Liver (tissue), 8 donors: ENCODE measurements at regions not wholly inside any gene's neighbourhood (a gene's known extent, or its start where the extent isn't known, plus 50 kb on each side); places are given as distances from the start of the nearest gene placed in this dataset.

Source experiments
- DNase-seq: peaks from one replicate; pipeline ENCODE4 v3.0.0-alpha.2; 2017; ENCODE audit warnings: low spot score
- H3K27ac ChIP-seq, 2 donors: one replicate each; pipeline ENCODE4 v1.7.0; 2013; ENCODE audit warnings: inconsistent platforms in 2 of 2, low read length in 2 of 2, control low read depth in 1 of 2, low read depth in 1 of 2, mild to moderate bottlenecking in 1 of 2
- H3K27me3 ChIP-seq, 4 donors: one replicate each; pipeline versions ENCODE4 v1.6.1 to v1.7.0; 2013; ENCODE audit warnings: low read length in 3 of 4, inconsistent platforms in 1 of 4, mild to moderate bottlenecking in 1 of 4, moderate library complexity in 1 of 4; ENCODE audit not compliant: control insufficient read depth in 4 of 4, insufficient read depth in 4 of 4
- H3K36me3 ChIP-seq, 4 donors: one replicate each; pipeline versions ENCODE4 v1.6.1 to v1.7.0; 2013; ENCODE audit warnings: low read length in 3 of 4, mild to moderate bottlenecking in 3 of 4, low read depth in 1 of 4, moderate library complexity in 1 of 4; ENCODE audit not compliant: control insufficient read depth in 4 of 4, insufficient read depth in 3 of 4
- H3K4me1 ChIP-seq, 4 donors: one replicate each; pipeline versions ENCODE4 v1.6.1 to v1.7.0; 2013; ENCODE audit warnings: low read length in 3 of 4, mild to moderate bottlenecking in 3 of 4, moderate library complexity in 1 of 4; ENCODE audit not compliant: control insufficient read depth in 4 of 4, insufficient read depth in 4 of 4
- H3K4me3 ChIP-seq, 3 donors: one replicate each; pipeline versions ENCODE4 v1.6.1 to v1.7.0; 2013; ENCODE audit warnings: low read length in 3 of 3, control low read depth in 1 of 3, low read depth in 1 of 3, mild to moderate bottlenecking in 1 of 3
- H3K9ac ChIP-seq, 2 donors: one replicate each; pipeline ENCODE4 v1.7.0; 2013; ENCODE audit warnings: low read length in 2 of 2, mild to moderate bottlenecking in 2 of 2, moderate library complexity in 2 of 2, control low read depth in 1 of 2, low read depth in 1 of 2
- H3K9me3 ChIP-seq, 4 donors: one replicate each; pipeline versions ENCODE4 v1.6.1 to v1.7.0; 2013; ENCODE audit warnings: low read length in 3 of 4; ENCODE audit not compliant: control insufficient read depth in 4 of 4
- EGR1 ChIP-seq, 2 donors: IDR thresholded peaks; 2 replicates each; pipeline ENCODE4 v1.6.1; 2016 to 2018; ENCODE audit warnings: antibody characterized with exemption in 2 of 2, low read depth in 2 of 2
- FOXA1 ChIP-seq: IDR thresholded peaks from 2 replicates; pipeline ENCODE4 v1.6.1; 2016; ENCODE audit warnings: antibody characterized with exemption
- FOXA2 ChIP-seq: IDR thresholded peaks from 2 replicates; pipeline ENCODE4 v1.6.1; 2016; ENCODE audit warnings: antibody characterized with exemption
- GABPA ChIP-seq, 2 donors: IDR thresholded peaks in 1 of 2; conservative IDR thresholded peaks in 1 of 2; 2 replicates each; pipeline ENCODE4 v1.6.1; 2016; ENCODE audit warnings: antibody characterized with exemption in 2 of 2, mild to moderate bottlenecking in 1 of 2, moderate library complexity in 1 of 2
- HNF4A ChIP-seq, 2 donors: conservative IDR thresholded peaks; 2 replicates each; pipeline ENCODE4 v1.6.1; 2016; ENCODE audit warnings: antibody characterized with exemption in 2 of 2, mild to moderate bottlenecking in 2 of 2
- HNF4G ChIP-seq: IDR thresholded peaks from 2 replicates; pipeline ENCODE4 v1.6.1; 2016; ENCODE audit warnings: antibody characterized with exemption
- JUND ChIP-seq, 2 donors: IDR thresholded peaks; 2 replicates each; pipeline ENCODE4 v1.6.1; 2016; ENCODE audit warnings: antibody characterized with exemption in 2 of 2
- MAX ChIP-seq: IDR thresholded peaks from 2 replicates; pipeline ENCODE4 v1.6.1; 2016; ENCODE audit warnings: antibody characterized with exemption
- NR2F2 ChIP-seq: IDR thresholded peaks from 2 replicates; pipeline ENCODE4 v1.6.1; 2016; ENCODE audit warnings: antibody characterized with exemption
- RAD21 ChIP-seq, 2 donors: IDR thresholded peaks; 2 replicates each; pipeline ENCODE4 v1.6.1; 2016; ENCODE audit warnings: antibody characterized with exemption in 2 of 2, mild to moderate bottlenecking in 2 of 2
- REST ChIP-seq: IDR thresholded peaks from 2 replicates; pipeline ENCODE4 v1.6.1; 2016; ENCODE audit warnings: antibody characterized with exemption, mild to moderate bottlenecking
- RXRA ChIP-seq, 2 donors: IDR thresholded peaks; 2 replicates each; pipeline ENCODE4 v1.6.1; 2017 to 2018; ENCODE audit warnings: antibody characterized with exemption in 2 of 2, mild to moderate bottlenecking in 1 of 2
- SP1 ChIP-seq: IDR thresholded peaks from 2 replicates; pipeline ENCODE4 v1.6.1; 2018; ENCODE audit warnings: antibody characterized with exemption, mild to moderate bottlenecking
- TAF1 ChIP-seq: conservative IDR thresholded peaks from 2 replicates; pipeline ENCODE4 v1.6.1; 2016; ENCODE audit warnings: antibody characterized with exemption, mild to moderate bottlenecking
- YY1 ChIP-seq: IDR thresholded peaks from 2 replicates; pipeline ENCODE4 v1.6.1; 2016; ENCODE audit warnings: antibody characterized with exemption, mild to moderate bottlenecking
- WGBS: extraction: QIAGEN DNeasy Blood & Tissue Kit; methylation state at CpG from one replicate; pipeline ENCODE4 v1.1.7; 2013; 5-methylcytosine and 5-hydroxymethylcytosine counted together
- TF ChIP-seq, protein P1 (sequence below): IDR thresholded peaks from 2 replicates; pipeline ENCODE4 v1.6.1; 2016; ENCODE audit warnings: antibody characterized with exemption
- TF ChIP-seq, protein P2 (sequence below): IDR thresholded peaks from 2 replicates; pipeline ENCODE4 v1.6.1; 2016; ENCODE audit warnings: antibody characterized with exemption
- TF ChIP-seq, protein P3 (sequence below): fragments of 150-350 bp; IDR thresholded peaks from 2 replicates; pipeline ENCODE4 v1.5.1; 2017; ENCODE audit warnings: improper control_type of control experiment, low read depth, low read length; ENCODE audit not compliant: missing input control
- donor health status: healthy.
- donor health status: healthy.
- donor health status: healthy.
- donor health status: healthy.
- donor health status: healthy.

DNA sequence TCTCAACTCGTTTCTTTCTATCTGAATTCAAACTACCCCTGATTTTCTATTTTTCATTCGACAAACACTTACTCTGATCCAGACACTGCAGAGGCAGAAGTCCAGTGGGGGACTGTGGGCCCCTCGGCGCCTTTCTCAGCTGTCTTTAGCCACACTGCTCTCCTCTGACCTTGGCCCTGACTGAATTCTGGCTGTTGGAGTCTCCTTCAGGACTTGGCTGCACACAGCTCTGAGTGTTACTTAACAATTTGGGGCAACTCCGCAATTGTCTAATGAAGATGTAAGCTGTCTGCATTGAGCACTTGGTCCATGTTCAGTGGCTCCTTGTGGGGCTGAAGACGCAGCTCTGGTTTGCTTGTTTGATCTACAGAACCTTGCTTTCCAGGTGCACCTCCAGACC is 57.3 kb upstream of the ACSL1 start:
- DNase-seq, result no peak
- Histone ChIP-seq H3K9ac (no peak overlapping the region), H3K27me3 (no peaks in the 10 kb centered on the region), H3K36me3 (no peaks in the 10 kb centered on the region), H3K4me3 (no peak overlapping the region), H3K4me1 (peaks cover 13 to 63% (median 61%) of the 10 kb centered on the region in 4 donors), H3K27ac (no peak overlapping the region), H3K9me3 (no peaks in the 10 kb centered on the region)
- WGBS, result 91% methylated on average over 6 of the region's 6 CpGs
- TF ChIP-seq FOXA2 (no peak), JUND (IDR thresholded peaks at IDR 0.05) (no peak), NR2F2 (no peak), RAD21 (IDR thresholded peaks at IDR 0.05) (no peak), HNF4A (conservative IDR thresholded peaks at IDR 0.05) (no peak), TAF1 (no peak), MAX (no peak), YY1 (no peak), REST (no peak), FOXA1 (no peak), EGR1 (IDR thresholded peaks at IDR 0.05; ENCODE audit: low read depth in 2 of 2) (no peak), RXRA (IDR thresholded peaks at IDR 0.05) (no peak), GABPA (IDR thresholded peaks at IDR 0.05 in 1 of 2, conservative IDR thresholded peaks at IDR 0.05 in 1 of 2) (no peak), HNF4G (no peak), SP1 (no peak)
- TF ChIP-seq, protein P1, sequence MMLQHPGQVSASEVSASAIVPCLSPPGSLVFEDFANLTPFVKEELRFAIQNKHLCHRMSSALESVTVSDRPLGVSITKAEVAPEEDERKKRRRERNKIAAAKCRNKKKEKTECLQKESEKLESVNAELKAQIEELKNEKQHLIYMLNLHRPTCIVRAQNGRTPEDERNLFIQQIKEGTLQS, result no peak
- TF ChIP-seq, protein P2, sequence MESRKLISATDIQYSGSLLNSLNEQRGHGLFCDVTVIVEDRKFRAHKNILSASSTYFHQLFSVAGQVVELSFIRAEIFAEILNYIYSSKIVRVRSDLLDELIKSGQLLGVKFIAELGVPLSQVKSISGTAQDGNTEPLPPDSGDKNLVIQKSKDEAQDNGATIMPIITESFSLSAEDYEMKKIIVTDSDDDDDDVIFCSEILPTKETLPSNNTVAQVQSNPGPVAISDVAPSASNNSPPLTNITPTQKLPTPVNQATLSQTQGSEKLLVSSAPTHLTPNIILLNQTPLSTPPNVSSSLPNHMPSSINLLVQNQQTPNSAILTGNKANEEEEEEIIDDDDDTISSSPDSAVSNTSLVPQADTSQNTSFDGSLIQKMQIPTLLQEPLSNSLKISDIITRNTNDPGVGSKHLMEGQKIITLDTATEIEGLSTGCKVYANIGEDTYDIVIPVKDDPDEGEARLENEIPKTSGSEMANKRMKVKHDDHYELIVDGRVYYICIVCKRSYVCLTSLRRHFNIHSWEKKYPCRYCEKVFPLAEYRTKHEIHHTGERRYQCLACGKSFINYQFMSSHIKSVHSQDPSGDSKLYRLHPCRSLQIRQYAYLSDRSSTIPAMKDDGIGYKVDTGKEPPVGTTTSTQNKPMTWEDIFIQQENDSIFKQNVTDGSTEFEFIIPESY, result no peak
- TF ChIP-seq, protein P3, sequence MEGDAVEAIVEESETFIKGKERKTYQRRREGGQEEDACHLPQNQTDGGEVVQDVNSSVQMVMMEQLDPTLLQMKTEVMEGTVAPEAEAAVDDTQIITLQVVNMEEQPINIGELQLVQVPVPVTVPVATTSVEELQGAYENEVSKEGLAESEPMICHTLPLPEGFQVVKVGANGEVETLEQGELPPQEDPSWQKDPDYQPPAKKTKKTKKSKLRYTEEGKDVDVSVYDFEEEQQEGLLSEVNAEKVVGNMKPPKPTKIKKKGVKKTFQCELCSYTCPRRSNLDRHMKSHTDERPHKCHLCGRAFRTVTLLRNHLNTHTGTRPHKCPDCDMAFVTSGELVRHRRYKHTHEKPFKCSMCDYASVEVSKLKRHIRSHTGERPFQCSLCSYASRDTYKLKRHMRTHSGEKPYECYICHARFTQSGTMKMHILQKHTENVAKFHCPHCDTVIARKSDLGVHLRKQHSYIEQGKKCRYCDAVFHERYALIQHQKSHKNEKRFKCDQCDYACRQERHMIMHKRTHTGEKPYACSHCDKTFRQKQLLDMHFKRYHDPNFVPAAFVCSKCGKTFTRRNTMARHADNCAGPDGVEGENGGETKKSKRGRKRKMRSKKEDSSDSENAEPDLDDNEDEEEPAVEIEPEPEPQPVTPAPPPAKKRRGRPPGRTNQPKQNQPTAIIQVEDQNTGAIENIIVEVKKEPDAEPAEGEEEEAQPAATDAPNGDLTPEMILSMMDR, result no peak
